ENCODE measurements at regions not wholly inside any gene's neighbourhood (a gene's known extent, or its start where the extent isn't known, plus 50 kb on each side); places are given as distances from the start of the nearest gene placed in this dataset.

DNA sequence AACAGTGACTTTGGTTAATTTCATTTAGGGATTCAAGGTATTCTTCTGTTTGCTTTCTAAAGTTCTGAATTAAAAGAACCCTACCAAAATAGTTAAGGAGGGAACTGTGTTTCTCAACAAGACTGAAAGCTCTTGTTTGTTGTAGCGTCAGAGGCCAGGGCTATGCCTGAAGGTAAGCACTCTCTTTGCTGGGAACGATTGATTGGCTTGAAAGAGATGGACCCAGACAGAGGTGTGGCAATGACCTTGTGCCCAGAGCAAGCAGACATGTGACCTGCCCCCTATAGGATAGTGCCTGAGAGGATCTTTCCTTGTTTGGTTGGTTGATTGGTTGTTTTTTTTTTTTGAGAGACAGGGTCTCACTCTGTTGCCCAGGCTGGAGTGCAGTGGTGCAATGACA, 68.3 kb upstream of the CECR2 start:
- no peak for TF ChIP-seq CTCF (IDR thresholded peaks at IDR 0.05; ENCODE audit: low read depth, low read length, missing input control)
- no peak for TF ChIP-seq REST (IDR thresholded peaks at IDR 0.05)
- TF ChIP-seq, protein P1, sequence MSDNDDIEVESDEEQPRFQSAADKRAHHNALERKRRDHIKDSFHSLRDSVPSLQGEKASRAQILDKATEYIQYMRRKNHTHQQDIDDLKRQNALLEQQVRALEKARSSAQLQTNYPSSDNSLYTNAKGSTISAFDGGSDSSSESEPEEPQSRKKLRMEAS (IDR thresholded peaks at IDR 0.05), result no peak
- no peak for TF ChIP-seq ATF3 (IDR thresholded peaks at IDR 0.05)
- TF ChIP-seq EGR1 (IDR thresholded peaks at IDR 0.05; ENCODE audit: low read depth in 2 of 2), result no peak
- no peak for TF ChIP-seq JUND (IDR thresholded peaks at IDR 0.05)
- TF ChIP-seq TAF1 (conservative IDR thresholded peaks at IDR 0.05), result no peak
- peak in 1 of 2 donors; percentile 40 for TF ChIP-seq HNF4A (conservative IDR thresholded peaks at IDR 0.05)
- peak; percentile 22 for TF ChIP-seq SP1 (IDR thresholded peaks at IDR 0.05)
- no peak for TF ChIP-seq GABPA (IDR thresholded peaks at IDR 0.05 in 1 of 2, conservative IDR thresholded peaks at IDR 0.05 in 1 of 2)
- no peak for TF ChIP-seq RAD21 (IDR thresholded peaks at IDR 0.05)
- TF ChIP-seq, protein P2, sequence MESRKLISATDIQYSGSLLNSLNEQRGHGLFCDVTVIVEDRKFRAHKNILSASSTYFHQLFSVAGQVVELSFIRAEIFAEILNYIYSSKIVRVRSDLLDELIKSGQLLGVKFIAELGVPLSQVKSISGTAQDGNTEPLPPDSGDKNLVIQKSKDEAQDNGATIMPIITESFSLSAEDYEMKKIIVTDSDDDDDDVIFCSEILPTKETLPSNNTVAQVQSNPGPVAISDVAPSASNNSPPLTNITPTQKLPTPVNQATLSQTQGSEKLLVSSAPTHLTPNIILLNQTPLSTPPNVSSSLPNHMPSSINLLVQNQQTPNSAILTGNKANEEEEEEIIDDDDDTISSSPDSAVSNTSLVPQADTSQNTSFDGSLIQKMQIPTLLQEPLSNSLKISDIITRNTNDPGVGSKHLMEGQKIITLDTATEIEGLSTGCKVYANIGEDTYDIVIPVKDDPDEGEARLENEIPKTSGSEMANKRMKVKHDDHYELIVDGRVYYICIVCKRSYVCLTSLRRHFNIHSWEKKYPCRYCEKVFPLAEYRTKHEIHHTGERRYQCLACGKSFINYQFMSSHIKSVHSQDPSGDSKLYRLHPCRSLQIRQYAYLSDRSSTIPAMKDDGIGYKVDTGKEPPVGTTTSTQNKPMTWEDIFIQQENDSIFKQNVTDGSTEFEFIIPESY (IDR thresholded peaks at IDR 0.05), result no peak
- no peak for TF ChIP-seq YY1 (IDR thresholded peaks at IDR 0.05)
- no peak for TF ChIP-seq NR2F2 (IDR thresholded peaks at IDR 0.05)
